HG03571 (cell line): ENCODE measurements at regions not wholly inside any gene's neighbourhood (a gene's known extent, or its start where the extent isn't known, plus 50 kb on each side); places are given as distances from the start of the nearest gene placed in this dataset.
"Not testable (repeated sequence)": the region's sequence is repeated elsewhere in the genome, so short reads cannot be mapped to it uniquely, and the experiment has no call there.

Experiments
- ATAC-seq: cut with Tn5 transposase; IDR thresholded peaks from one replicate; pipeline ENCODE4 v1.9.1; 2021; ENCODE audit not compliant: unreplicated experiment

DNA sequence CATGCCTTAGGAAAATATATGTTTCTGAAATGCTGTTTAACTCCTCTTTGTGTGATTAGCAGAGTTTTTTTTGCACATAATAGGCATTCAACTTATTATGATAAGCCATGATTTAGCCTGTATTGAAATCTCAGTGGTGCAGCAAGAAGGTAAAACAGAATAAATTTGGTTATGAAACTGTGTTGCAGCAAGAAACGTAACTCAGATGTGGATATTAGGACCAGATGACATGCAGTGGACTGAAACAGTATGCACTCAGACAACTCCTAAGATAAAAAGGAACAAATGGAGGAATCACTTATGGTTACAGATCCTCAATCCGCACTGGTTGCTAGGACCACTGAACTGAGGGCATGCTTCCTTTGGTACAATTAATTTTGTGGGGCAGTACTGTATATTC, 254.2 kb upstream of the HSF2 start:
- ATAC-seq: no peak

DNA sequence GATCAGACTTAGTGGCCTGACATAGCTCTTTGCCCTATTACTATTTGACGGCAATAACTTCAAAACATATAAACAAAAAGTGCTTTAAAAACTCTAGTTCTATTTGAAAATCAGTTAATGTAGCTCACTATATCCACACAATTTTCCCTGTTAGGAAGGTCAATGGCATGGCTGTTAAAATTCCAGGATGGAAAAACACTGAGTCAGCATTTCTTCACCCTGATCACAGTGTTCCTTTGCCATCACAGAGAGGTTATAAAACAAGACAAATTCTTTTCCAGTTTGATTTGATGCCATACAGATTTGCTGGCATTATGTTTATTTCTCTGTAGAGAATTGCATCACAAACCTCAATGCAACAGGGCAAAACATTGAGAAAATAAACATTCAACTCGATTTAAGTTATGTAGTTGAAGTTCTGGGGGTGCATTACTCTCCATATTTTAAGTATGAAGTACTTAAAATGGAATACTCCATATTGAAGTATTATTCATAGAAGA, 253.7 kb upstream of the HSF2 start:
- no peak for ATAC-seq

DNA sequence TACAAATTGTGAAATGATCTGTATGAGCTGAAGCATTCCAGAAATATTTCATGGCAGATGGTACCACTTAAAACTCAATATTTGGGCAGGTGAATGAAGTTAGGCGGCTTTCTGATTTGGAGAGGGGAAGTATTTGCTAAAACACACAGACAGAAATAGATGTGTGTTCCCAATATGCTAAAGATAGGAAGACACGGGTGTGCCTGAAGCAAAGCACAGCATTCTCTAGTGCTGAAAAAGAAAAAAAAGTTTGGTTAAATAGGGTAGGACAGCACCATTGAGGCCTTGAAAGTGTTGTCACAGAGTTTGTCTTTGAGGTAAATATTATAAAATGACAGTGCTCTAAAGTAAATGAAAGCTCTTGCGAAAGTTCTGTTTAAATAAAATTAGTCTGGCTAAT, 252.2 kb upstream of the HSF2 start:
- no peak for ATAC-seq

DNA sequence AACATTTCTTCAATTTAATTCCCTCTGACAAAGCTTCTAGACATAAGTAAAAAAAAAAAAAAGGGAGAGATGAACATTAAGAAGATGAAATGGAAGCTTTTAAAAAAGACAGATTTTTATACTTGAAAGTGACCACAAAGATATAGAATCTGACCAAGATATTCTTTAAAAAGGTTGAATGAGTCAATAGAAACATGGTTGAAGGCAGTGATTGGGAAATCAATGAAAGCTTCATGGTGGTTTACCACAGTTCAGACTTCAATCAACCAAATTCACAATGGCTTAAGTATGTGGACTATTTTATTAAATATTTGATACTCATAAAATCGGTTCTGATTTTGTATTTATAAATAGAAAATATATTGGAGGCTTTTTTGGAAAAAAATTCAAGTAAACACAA, 248.4 kb upstream of the HSF2 start:
- ATAC-seq: no peak

DNA sequence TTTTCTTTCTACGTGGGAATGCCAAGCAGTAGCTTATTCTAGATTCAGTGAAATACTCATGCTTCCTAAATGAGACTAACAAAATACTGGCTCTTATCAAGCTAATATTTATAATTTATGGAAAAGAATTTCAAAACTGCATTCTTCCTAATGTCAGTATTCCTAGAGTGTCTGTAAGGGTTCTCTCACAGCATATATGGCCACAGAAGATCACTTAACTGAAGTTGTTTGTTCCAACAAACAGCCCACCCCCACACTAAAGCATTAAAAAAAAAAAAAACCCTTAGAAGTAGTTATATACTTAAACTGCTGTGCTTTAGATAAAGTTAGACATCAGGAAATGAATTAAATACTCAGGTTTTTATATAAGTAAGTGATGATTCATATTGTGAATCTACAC, 247.7 kb upstream of the HSF2 start:
- no peak for ATAC-seq

DNA sequence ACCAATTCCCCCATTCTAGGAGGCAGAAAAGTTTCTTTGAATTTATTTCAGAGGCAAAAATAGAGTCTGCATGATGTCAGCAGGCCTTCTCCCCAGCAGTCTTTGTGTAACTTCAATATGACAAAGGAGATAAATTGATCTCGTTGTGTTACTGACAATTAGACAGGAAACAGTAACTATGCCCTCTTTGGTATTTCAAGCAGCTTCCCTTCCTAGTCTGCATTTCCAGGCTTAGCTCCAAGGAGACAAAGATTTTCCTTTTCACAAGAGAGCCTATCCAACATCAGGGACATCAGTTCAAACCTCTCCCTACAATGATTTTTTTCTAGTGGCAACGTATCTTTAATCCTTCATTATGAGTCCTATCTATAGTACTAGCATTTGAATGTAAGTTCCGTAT, 245.9 kb upstream of the HSF2 start:
- ATAC-seq: no peak

DNA sequence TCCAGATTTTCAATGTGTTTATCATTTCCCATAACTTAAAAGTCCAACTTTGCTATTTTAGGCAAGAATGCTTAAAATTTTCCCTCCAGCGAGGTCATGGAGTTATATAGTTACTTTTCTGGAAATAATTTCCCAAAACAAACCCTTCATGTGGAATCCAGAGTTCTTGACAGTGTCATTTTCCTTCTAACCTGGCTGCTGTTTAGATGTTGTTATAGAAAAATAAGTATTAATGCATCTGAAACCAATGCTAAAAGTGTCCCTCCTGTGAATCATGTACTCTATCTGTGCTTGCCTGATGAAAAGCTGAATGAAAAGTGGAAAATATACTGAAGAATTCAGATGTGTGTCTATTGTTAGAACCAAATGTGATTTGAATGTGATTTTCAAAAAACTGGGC, 245.3 kb upstream of the HSF2 start:
- ATAC-seq: no peak

DNA sequence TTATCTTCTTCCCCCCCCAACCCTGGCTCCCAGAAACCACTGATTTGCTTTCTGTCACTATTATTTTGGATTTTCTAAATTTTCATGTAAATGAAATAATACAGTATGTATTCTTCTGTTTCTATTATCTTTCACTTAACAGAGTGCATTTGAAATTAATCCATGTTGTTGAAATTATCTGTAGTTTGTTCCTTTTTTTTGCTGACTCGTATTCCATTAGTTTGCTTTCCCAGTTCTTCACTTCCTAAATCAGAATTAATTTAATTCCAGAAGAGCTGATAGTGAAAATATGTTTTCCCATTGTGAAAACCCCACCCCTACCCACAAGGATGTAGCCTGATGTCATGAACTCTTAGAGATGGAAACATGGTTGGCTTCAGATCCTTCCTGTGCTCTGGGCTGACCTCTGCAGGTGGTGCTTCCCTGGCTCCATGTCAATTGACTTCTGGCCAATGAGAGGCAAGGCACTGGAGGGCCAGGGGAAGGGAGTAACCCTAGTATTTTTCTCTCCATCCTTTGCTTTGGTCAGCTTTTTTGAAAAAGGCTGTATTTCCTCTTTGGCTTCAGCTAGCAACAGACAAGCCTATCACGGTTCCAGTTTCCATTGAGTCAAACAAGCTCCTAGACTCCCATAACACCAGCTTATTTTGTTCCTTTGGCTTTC, 244.4 kb upstream of the HSF2 start:
- ATAC-seq: no peak

DNA sequence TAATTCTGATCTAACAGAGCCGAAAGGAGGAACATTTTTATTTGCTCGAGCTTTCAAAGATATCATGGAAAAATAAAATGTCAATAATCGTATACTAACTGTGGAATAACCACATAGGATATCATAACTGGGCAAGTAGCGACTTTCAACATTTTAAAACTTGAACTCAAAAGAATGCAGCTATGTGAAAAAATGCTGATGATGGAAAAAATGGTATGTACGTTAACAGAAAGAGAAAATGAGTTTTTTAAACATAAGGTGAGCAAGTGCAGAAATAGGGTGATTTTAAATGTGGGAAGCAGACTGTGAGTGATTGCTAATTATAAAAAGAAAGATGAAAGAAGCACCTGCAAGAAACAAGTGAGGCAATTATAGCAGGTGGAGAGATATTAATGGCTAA, 238.3 kb upstream of the HSF2 start:
- no peak for ATAC-seq

DNA sequence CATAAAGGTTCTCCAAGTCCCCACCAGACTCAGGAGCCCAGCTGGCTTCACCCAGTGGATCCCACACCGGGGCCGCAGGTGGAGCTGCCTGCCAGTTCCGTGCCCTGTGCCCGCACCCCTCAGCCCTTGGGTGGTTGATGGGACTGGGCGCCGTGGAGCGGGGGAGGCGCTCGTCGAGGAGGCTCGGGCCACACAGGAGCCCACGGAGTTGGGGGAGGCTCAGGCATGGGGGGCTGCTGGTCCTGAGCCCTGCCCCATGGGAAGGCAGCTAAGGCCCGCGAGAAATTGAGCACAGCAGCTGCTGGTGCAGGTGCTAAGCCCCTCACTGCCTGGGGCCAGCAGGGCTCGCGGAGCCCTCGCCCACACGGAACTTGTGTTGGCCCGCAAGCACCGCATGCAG, 234.4 kb upstream of the HSF2 start:
- no peak for ATAC-seq

DNA sequence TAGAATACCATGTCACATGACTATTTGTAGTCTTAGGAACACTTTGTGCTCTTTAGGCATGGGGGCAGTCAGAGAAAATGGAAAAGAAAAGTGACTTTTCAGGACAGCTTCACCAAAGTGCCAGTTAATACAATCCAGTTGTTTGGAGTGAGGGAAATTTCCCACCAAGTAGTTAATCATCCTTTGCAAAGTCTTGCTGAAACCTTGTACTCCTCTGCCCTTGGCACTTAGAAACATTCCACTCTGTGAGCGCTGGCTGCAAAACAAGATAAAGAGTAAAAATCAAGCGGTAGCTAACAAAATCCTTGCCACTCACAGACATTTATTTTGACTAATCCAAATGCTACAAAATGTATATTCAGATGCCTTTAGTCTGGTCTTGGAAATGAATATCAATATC, 229.2 kb upstream of the HSF2 start:
- ATAC-seq: no peak

DNA sequence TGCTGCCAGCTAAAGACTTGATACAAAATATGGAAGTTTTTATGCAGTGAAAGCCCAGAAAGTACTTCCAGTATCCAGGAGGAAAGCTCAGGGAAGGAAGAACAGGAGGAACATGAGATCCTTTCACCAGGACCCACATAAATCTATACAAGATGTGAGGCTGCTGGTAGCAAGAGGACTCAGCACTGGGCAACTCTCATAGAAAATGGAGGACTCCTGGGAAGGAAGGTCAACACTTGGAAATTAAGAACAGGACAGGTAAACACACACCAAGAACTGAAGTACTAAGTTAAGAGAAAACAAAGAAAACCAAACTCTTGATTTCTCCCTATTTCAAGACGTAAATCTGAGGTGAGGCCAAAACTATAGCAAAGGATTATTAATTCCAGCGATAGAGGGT, 220.5 kb upstream of the HSF2 start:
- no peak for ATAC-seq

DNA sequence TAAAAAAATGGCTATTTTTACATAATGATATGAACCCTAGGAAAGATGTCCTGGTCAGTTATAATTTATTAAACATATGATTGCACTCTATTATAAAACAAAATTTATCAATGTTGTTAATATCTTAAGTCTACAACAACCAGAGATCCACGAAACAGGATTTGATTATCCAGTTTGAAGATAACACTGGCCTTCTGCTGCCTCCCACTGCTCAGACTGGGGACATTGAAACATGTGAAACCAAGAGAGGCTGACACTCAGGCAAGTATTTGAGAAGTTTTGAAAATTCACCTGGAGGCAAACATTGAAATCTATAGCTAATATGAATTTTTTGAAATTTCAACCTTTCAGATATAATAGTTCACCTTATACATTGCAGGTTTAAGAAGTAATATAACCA, 219.3 kb upstream of the HSF2 start:
- no peak for ATAC-seq

DNA sequence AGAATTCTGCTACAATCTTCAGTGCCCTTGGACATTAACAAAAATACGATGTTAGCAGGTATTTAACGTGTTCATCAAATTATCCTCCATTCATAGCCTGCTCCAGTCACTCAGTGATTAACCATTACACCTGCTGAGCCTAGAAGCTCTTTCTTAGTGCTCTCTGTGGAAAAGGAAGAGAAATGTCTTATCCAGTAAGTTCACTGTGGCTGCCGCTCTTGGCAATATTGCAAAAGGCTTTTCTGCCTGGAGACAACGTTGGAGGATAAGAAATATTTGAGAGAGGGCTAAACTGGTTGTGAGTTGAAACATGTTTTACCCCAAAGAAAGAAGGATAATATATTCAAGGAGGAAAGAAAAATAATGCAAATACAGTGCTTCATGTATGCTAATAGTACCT, 217.4 kb upstream of the HSF2 start:
- ATAC-seq: no peak

DNA sequence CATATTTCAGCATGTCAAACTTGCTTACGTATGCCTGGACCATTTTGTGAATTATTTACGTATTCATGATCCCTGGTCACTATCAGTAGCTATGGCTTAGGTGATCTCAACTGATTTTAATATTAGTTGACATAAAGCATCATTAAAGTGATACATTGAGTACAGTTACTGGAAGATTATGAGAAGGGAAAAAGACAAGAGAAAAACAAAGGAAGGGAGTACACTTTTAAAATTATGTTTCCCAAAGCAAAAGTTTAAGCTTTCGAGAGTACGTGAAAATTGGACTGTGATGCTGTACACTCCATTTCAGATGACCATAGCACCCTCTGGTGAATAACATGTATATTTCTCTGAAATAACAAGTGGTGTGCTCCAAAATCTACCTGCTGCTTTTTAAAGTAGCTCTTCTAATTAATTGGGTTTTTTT, 215.0 kb upstream of the HSF2 start:
- no peak for ATAC-seq

DNA sequence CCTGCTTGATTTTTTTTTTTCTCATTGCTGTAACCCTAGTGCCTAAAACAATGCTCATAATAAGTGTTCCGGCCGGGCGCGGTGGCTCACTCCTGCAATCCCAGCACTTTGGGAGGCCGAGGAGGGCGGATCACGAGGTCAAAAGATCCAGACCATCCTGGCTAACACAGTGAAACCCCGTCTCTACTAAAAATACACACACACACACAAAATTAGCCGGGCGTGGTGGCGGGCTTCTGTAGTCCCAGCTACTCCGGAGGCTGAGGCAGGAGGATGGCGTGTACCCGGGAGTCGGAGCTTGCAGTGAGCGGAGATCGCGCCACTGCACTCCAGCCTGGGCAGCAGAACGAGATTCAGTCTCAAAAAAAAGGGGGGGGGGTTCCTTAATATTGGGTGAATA, 214.0 kb upstream of the HSF2 start:
- ATAC-seq: not testable (repeated sequence)

DNA sequence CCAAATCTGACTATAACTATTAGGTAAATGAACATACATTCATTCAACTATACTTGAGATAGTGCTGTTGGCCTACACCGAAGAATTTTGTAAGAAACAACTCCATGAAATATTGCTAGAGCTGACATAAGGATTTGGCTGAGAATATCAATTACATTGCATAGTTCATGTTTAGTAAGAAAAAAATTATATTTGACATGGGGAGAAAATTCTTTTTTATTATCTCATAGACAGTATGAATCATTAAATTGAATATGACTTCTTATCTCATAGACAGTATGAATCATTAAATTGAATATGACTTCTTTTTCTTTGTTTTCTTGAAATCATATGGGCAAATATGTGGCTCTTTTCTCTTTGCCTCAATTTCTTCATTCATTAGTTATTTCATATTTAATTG, 212.3 kb upstream of the HSF2 start:
- no peak for ATAC-seq

DNA sequence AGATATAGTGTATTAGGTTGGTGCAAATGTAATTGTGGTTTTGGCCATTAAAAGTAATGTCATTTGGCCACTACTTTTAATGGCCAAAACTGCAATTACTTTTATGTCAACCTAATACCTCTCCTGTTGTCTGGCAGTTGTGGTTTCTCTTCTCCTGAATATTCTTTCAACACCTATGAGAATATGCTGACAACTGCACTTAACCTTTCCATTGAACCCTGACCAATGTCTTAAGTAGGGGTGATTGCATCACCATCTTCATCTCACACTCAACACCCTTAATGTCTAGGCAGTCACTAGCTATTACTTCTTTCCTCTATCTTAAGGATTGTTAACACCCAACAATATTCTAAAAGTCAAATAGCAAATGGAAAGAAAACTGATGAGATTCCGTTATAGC, 200.5 kb upstream of the HSF2 start:
- ATAC-seq: no peak

DNA sequence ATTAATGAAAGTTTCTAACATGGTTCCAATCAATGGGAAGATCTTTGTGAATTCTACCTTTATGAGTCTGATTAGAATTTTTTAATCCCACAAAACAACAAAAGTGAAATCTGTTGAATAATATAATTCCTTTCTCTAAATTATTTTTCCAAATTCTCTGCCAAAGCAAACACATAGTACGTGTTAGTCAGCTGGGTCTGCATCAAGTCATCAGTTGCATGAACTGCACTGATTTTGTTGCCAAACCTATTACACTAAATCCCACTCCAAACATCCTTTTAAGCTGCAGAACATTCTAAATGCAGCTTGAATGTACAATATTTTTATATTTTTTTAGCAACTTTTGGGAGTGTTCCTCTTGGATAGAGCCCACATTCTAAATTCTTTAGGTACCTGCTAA, 199.0 kb upstream of the HSF2 start:
- ATAC-seq: no peak

DNA sequence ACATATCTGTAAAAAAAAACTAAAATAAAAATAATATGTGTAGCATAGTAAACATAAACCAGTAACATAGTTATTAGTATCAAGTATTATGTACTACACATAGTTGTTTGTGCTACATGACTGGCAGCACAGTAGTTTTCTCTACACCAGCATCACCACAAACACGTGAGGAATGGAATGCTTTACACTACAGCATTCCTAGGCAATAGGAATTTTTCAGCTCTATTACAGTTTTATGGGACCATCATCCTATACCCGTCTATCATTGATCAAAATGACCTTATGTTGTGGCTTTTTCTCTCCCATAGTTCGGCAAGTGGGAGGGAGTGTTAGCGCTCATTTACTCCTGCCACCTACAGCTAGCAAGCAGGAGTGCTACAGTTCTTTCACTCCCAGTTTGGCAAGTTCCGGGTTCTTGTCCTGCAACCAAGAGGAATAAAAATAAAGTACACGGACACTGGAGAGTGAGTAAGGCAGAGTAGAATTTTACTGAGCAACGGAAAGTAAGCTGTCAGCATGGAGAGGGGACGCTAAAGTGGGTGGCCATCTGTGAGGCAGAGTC, 196.8 kb upstream of the HSF2 start:
- no peak for ATAC-seq

DNA sequence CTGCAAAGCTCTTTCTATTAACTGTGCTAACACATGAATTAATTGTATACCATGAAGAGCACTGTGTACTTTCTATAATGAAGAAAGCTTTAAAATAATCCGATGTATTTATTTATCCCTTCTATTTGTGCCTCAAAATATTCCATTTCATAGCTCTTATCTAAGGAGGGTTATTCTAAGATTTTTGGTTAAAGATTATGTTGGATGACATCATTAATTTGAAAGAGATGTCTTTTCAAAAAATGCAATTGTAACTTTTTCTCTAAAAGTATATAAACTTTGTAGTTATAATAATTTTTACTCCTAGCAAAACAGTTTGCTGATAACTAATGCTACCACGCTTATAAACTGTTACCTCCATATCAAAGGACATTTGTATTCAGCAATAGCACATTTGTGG, 192.4 kb upstream of the HSF2 start:
- no peak for ATAC-seq

DNA sequence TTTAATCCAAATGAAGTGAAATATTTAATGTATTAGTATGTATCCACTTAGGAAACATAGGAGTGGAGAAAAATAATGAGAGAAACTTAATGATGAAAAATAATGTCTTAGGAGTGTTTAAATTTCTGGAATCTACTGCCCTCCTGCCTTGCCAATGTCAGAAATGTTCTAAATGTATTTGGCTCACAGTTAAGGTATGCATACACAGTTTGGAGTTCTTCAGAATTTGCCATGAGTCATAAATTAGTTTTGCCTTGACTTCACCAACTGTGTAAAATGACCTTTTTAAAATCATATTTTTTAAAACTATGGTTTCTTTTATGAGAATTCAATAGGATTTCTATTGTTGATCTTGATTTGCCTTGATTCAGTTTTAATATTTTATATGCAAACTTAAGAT, 191.7 kb upstream of the HSF2 start:
- no peak for ATAC-seq

DNA sequence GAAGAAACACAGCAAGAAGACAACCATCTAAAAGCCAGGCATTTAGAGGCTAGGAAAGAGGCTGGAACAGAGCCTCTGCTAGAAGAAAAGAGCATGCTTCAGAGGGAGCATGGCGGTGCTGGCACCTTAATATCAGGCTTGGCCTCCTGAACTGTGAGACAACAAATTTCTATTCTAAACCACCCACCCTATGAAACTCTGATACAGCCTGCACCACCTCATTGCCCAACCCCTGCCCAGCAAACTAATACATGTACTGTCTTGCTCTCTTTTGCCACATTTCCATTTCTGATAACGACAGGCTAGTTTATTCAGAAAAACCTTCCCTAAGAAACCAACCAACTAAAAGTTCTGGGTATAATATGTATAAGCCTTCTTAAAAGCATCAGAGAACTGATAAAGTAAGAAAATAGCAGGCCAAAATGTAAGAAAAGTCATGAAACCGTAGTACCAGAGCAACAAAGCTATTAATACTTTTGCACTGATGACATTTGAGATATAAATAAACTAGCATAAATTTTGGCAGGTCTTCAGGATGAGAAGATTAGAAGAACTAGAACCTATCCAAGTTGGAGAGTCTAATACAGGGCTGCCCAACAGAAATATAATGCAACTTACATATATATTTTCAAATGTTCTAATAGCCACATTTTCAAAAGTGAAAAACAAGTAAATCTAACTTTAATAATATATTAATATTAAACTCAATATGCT, 184.7 kb upstream of the HSF2 start:
- ATAC-seq: no peak
